ENCODE measurements at regions not wholly inside any gene's neighbourhood (a gene's known extent, or its start where the extent isn't known, plus 50 kb on each side); places are given as distances from the start of the nearest gene placed in this dataset.

DNA sequence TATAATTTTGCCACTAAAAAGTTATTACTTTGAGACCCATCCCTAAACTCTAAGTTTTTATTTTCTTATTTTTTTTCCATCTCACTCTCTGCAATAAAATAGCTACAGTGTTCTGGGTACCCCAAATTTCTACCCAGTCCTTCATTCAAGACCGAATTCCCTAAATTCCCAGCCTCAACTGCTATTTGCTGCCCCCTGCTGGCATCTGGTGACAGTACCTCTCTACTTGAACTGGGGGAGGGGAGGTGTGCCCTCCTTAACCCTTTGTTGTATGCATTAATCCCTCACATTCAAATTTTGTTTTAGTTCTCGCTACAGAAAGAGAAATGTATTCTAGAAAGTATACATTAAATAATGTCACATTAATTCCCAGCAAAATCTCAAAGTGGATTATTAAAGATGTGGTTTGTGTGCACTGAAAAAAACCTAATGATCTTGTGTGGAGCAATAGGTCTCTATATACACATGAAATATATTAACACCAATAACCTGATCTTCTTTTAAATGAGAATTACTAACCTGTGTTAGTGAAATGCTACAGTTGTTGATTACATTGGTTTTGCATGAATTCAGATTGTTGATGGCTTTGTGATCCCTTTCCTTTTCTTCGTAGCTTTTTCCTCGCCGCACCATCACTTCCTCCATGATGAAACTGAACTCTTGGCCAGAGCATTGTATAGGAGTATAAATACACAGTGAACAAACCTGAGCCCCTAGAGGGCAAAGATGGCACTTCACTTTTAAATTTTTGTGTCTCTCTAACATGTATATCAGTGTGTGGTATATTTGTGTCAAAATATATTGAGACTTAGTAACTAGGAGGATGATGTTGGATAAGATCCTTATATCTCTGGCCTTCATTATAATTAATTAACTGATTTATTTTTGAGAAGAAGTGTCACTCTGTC lies 590.0 kb downstream of the METTL15 start:
- H3K79me2 ChIP-seq (ENCODE audit: insufficient read depth), result peaks cover 5% of the 10 kb centered on the region; the same call in 1 of the 2 replicates
- POLR2A ChIA-PET, result no interaction called here
- no peak overlapping the region for H2AFZ ChIP-seq (ENCODE audit: low read depth)
- TF ChIP-seq ELF1 (IDR thresholded peaks at IDR 0.05), result no peak
- no peak for TF ChIP-seq FOXM1 (IDR thresholded peaks at IDR 0.05; ENCODE audit: low read depth)
- TF ChIP-seq SIN3A (IDR thresholded peaks at IDR 0.05; ENCODE audit: borderline replicate concordance, low read depth, low read length), result no peak
- no peak for TF ChIP-seq GATA2 (CRISPR knock-in tag; IDR thresholded peaks at IDR 0.05)
- TF ChIP-seq, protein P1, sequence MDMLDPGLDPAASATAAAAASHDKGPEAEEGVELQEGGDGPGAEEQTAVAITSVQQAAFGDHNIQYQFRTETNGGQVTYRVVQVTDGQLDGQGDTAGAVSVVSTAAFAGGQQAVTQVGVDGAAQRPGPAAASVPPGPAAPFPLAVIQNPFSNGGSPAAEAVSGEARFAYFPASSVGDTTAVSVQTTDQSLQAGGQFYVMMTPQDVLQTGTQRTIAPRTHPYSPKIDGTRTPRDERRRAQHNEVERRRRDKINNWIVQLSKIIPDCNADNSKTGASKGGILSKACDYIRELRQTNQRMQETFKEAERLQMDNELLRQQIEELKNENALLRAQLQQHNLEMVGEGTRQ (IDR thresholded peaks at IDR 0.05; ENCODE audit: borderline replicate concordance, low read depth, low read length), result no peak
- TF ChIP-seq RFX5 (IDR thresholded peaks at IDR 0.05; ENCODE audit: low read length), result no peak
- TF ChIP-seq SMC3 (IDR thresholded peaks at IDR 0.05; ENCODE audit: low read depth, low read length), result peak; percentile 76
- no peak for TF ChIP-seq POLR2AphosphoS5 (IDR thresholded peaks at IDR 0.05; ENCODE audit: low read depth, low read length)
- no peak for TF ChIP-seq TEAD4 (IDR thresholded peaks at IDR 0.05; ENCODE audit: borderline replicate concordance, insufficient read depth)
- peak; percentile 82 for TF ChIP-seq RAD21 (IDR thresholded peaks at IDR 0.05; ENCODE audit: low read length)
- TF ChIP-seq, protein P2, sequence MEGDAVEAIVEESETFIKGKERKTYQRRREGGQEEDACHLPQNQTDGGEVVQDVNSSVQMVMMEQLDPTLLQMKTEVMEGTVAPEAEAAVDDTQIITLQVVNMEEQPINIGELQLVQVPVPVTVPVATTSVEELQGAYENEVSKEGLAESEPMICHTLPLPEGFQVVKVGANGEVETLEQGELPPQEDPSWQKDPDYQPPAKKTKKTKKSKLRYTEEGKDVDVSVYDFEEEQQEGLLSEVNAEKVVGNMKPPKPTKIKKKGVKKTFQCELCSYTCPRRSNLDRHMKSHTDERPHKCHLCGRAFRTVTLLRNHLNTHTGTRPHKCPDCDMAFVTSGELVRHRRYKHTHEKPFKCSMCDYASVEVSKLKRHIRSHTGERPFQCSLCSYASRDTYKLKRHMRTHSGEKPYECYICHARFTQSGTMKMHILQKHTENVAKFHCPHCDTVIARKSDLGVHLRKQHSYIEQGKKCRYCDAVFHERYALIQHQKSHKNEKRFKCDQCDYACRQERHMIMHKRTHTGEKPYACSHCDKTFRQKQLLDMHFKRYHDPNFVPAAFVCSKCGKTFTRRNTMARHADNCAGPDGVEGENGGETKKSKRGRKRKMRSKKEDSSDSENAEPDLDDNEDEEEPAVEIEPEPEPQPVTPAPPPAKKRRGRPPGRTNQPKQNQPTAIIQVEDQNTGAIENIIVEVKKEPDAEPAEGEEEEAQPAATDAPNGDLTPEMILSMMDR (IDR thresholded peaks at IDR 0.05), result peak; percentile 84
- TF ChIP-seq TCF12 (IDR thresholded peaks at IDR 0.05), result peak; percentile 20; the same call in 1 of the 2 replicates
- peak; percentile 85 for TF ChIP-seq CHD2 (IDR thresholded peaks at IDR 0.05; ENCODE audit: low read length, partially characterized antibody)
- TF ChIP-seq, protein P3, sequence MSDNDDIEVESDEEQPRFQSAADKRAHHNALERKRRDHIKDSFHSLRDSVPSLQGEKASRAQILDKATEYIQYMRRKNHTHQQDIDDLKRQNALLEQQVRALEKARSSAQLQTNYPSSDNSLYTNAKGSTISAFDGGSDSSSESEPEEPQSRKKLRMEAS (IDR thresholded peaks at IDR 0.05; ENCODE audit: low read depth), result no peak
- TF ChIP-seq, protein P4, sequence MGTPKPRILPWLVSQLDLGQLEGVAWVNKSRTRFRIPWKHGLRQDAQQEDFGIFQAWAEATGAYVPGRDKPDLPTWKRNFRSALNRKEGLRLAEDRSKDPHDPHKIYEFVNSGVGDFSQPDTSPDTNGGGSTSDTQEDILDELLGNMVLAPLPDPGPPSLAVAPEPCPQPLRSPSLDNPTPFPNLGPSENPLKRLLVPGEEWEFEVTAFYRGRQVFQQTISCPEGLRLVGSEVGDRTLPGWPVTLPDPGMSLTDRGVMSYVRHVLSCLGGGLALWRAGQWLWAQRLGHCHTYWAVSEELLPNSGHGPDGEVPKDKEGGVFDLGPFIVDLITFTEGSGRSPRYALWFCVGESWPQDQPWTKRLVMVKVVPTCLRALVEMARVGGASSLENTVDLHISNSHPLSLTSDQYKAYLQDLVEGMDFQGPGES (IDR thresholded peaks at IDR 0.05; ENCODE audit: low read depth, low read length), result no peak
- TF ChIP-seq, protein P5, sequence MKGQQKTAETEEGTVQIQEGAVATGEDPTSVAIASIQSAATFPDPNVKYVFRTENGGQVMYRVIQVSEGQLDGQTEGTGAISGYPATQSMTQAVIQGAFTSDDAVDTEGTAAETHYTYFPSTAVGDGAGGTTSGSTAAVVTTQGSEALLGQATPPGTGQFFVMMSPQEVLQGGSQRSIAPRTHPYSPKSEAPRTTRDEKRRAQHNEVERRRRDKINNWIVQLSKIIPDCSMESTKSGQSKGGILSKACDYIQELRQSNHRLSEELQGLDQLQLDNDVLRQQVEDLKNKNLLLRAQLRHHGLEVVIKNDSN (IDR thresholded peaks at IDR 0.05; ENCODE audit: borderline replicate concordance, low read depth), result no peak
- TF ChIP-seq EP300 (IDR thresholded peaks at IDR 0.05; ENCODE audit: borderline replicate concordance in 1 of 2, low read depth in 1 of 2, low read length in 1 of 2), result no peak
- TF ChIP-seq RXRA (IDR thresholded peaks at IDR 0.05; ENCODE audit: borderline replicate concordance, low read depth), result no peak
- no peak for TF ChIP-seq MXI1 (IDR thresholded peaks at IDR 0.05; ENCODE audit: low read depth, low read length)
- TF ChIP-seq, protein P6, sequence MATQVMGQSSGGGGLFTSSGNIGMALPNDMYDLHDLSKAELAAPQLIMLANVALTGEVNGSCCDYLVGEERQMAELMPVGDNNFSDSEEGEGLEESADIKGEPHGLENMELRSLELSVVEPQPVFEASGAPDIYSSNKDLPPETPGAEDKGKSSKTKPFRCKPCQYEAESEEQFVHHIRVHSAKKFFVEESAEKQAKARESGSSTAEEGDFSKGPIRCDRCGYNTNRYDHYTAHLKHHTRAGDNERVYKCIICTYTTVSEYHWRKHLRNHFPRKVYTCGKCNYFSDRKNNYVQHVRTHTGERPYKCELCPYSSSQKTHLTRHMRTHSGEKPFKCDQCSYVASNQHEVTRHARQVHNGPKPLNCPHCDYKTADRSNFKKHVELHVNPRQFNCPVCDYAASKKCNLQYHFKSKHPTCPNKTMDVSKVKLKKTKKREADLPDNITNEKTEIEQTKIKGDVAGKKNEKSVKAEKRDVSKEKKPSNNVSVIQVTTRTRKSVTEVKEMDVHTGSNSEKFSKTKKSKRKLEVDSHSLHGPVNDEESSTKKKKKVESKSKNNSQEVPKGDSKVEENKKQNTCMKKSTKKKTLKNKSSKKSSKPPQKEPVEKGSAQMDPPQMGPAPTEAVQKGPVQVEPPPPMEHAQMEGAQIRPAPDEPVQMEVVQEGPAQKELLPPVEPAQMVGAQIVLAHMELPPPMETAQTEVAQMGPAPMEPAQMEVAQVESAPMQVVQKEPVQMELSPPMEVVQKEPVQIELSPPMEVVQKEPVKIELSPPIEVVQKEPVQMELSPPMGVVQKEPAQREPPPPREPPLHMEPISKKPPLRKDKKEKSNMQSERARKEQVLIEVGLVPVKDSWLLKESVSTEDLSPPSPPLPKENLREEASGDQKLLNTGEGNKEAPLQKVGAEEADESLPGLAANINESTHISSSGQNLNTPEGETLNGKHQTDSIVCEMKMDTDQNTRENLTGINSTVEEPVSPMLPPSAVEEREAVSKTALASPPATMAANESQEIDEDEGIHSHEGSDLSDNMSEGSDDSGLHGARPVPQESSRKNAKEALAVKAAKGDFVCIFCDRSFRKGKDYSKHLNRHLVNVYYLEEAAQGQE (IDR thresholded peaks at IDR 0.05; ENCODE audit: low read depth, low read length), result no peak
- TF ChIP-seq EZH2phosphoT487 (IDR thresholded peaks at IDR 0.05; ENCODE audit: borderline replicate concordance, low read depth), result no peak
- no peak for TF ChIP-seq FOSL2 (IDR thresholded peaks at IDR 0.05; ENCODE audit: borderline replicate concordance, low read depth)
- TF ChIP-seq NFIC (IDR thresholded peaks at IDR 0.05; ENCODE audit: borderline replicate concordance), result no peak
- H3K9ac ChIP-seq, result no peak overlapping the region
- peaks cover 10% of the 10 kb centered on the region for H3F3A ChIP-seq (replicated peaks; ENCODE audit: insufficient read depth)
- H3K27me3 ChIP-seq (ENCODE audit: insufficient read depth), result no peaks in the 10 kb centered on the region
- no peaks in the 10 kb centered on the region for H3K9me3 ChIP-seq
- no peak overlapping the region for H3K27ac ChIP-seq (ENCODE audit: low read depth in 2 of 2, low read length in 1 of 2)
- CTCF ChIA-PET, result interaction anchor here (0.7 to 3.3 kb wide), 12 partner anchors 9 to 1001 kb away, joined by 3 to 21 read pairs (median 4); partner anchors contain the start of gene BDNF
- 64% methylated on average over 5 of the region's 5 CpGs for WGBS (ENCODE audit: low lambda C conversion rate)
- no peaks in the 10 kb centered on the region for H4K20me1 ChIP-seq (ENCODE audit: insufficient read depth)
- H3K4me2 ChIP-seq, result no peak overlapping the region
- DNase-seq, result peak; percentile 56
- no peak overlapping the region; a peak in 1 of 4 replicates for H3K4me3 ChIP-seq (ENCODE audit: low read depth in 2 of 2, low read length in 1 of 2)
- H3K36me3 ChIP-seq (replicated peaks in 1 of 2; ENCODE audit: control insufficient read depth in 1 of 2, insufficient read depth in 2 of 2, low read length in 1 of 2), result no peaks in the 10 kb centered on the region
- H3K4me1 ChIP-seq (ENCODE audit: control insufficient read depth in 1 of 2, insufficient read depth in 2 of 2, low read depth in 1 of 2, low read length in 1 of 2), result peaks cover 0 to 15% of the 10 kb centered on the region in 2 experiments; a peak in 2 of 4 replicates
- H3K9me2 ChIP-seq, result no peaks in the 10 kb centered on the region
